GM18498 (cell line): ENCODE measurements at regions not wholly inside any gene's neighbourhood (a gene's known extent, or its start where the extent isn't known, plus 50 kb on each side); places are given as distances from the start of the nearest gene placed in this dataset.

Source experiments
- ATAC-seq: cut with Tn5 transposase; IDR thresholded peaks from one replicate; pipeline ENCODE4 v1.9.1; 2021; ENCODE audit warnings: mild to moderate bottlenecking, moderate library complexity; ENCODE audit not compliant: unreplicated experiment

DNA sequence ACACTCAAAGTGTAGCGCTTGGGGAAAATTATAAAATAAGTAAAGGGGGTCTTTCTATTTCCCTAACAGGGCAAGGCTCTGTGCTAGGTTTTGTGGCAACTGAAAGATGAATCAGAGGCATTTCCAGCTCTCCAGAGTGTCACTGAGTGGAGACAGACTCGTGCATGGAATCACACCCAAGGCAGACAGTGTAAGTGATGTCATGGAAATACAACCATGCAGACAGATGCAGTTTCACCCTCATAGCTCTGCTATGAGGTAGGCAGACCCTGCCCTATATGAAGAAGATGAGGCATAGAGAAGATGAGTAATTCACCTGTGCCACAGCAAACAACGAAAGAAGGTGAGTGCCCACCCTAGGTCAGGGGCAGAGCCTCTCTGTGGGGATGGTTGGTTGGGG lies 57.2 kb upstream of the PITRM1 start:
- ATAC-seq: no peak

DNA sequence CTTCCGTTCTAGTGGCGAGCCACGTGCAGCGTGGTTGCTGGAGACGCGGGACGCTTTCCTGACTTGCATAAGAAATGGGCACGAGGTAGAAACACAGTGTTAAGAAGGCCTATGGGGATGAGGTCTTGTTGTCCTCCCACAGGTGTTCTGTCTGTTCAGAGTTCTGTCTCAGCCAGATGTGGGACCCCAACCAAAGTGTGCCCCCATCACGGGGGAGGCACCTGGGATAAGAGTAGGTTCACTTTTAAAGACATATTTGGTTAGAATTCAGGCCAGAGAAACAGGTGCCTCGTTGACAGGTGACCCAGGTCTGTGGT lies 56.0 kb upstream of the PITRM1 start:
- no peak for ATAC-seq

DNA sequence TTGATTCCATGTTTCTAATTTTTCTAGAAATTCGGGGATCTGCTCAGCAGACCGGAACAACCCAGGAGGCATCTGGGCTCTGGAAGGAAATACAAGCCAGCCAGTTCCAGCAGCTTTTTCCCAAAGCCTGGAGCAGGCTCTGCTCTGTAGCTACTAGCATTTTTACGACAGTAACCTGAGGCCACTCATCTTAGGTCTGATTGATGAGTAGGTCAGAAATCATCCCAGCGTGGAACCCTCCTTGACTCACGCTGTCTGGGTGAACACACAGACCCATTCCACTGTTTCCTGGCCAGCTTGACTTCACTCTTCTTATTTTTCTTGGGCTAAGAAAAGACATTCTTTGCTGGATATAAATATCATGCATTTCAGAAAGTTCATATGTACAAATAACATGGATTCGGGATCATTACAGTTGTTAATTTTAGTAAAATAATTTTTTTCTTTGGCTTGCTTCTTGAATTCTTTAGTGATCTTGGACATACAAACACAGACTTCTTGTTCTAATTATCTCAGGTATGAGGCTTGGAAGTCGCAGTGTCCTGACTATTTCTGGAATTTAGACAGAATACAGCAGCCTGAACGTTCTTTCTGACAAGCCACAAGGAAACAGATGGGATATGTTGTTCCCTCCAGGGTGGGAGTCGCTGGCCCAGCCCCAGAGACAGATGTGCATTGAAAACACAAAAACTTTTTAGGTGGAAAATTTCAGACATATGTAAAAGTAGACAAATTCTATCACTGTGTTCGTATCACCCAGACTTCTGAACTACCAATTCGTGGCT lies 54.6 kb upstream of the PITRM1 start:
- ATAC-seq: no peak

DNA sequence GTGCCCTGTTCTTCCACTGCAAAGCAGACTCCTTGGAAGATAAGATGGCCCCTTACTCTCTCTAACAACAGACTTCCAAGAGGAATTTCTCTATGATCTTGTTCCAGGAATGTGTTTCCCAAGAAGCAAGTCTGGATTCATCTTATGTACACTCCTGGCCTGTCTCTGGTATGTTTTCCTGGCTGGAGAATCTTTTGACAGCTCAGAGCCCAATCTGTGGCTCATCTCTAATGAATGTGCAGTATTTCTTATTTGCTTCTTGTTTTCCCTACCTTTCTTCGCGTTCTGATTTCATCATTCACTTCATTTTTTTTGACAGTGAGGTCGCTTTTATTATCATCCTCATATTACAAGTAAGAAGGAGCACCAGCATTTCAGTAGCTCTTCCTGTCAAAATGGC lies 53.0 kb upstream of the PITRM1 start:
- ATAC-seq: no peak

DNA sequence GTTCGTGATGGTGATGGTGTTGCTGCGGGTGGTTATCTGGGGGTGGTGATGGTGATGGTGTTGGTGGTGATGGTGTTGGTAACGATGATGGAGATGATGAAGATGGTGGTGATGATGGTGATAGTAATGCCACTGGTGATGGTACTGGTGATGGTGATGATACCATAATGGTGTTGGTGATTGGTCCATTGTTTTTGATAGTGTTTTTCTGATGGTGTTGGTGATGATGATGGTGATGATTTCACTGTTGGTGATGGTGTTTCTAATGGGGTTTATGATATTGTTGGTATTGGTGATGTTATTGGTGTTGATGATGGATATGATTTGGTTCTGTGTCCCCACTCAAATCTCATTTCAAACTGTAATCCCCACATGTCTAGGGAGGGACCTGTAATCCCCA lies 51.7 kb upstream of the PITRM1 start:
- ATAC-seq: no peak

DNA sequence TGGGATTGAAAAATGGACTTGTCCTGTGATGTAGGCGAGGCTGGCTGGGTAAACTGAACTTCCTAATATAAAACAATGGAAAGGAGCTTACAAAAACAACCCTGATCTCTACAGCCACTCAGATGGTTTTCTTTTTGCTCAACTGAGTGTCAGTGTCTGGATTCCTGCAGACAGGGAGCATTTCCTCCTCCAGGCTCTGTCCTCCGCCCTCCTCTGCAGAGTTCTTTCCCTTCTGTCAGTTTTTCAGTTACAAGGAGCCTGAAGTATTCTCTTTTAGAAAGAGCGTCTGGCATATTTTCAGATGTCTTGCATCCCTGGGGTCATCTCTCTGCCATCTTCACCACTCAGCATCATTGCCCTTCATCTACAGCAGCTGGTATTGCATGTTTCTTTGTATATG lies 50.0 kb upstream of the PITRM1 start:
- ATAC-seq: no peak
